ENCODE measurements at regions not wholly inside any gene's neighbourhood (a gene's known extent, or its start where the extent isn't known, plus 50 kb on each side); places are given as distances from the start of the nearest gene placed in this dataset.

- no peak for DNase-seq
- ChIA-PET POLR2A (ENCODE audit: unreplicated experiment) (no interaction called here), CTCF (no interaction called here)
- no peaks in the 10 kb centered on the region for H3K9me2 ChIP-seq (ENCODE audit: insufficient read depth)
- no peaks in the 10 kb centered on the region for H3K9me3 ChIP-seq (ENCODE audit: insufficient read depth, low read depth)
- no peak overlapping the region for H3K4me3 ChIP-seq
- H2AFZ ChIP-seq, result no peak overlapping the region
- H4K20me1 ChIP-seq (ENCODE audit: insufficient read depth), result no peaks in the 10 kb centered on the region
- no peaks in the 10 kb centered on the region for H3K79me2 ChIP-seq (ENCODE audit: low read depth)
- no TSS peak for BruUV-seq (replicated peaks)
- H3K4me1 ChIP-seq (replicated peaks; ENCODE audit: insufficient read depth), result peaks cover 15% of the 10 kb centered on the region
- H3K4me2 ChIP-seq, result no peak overlapping the region
- H3F3A ChIP-seq (ENCODE audit: insufficient read depth, low read depth), result no peaks in the 10 kb centered on the region; the same call in 1 of the 2 replicates
- TF ChIP-seq EZH2 (IDR thresholded peaks at IDR 0.05; ENCODE audit: low read depth), result no peak
- TF ChIP-seq, protein P1, sequence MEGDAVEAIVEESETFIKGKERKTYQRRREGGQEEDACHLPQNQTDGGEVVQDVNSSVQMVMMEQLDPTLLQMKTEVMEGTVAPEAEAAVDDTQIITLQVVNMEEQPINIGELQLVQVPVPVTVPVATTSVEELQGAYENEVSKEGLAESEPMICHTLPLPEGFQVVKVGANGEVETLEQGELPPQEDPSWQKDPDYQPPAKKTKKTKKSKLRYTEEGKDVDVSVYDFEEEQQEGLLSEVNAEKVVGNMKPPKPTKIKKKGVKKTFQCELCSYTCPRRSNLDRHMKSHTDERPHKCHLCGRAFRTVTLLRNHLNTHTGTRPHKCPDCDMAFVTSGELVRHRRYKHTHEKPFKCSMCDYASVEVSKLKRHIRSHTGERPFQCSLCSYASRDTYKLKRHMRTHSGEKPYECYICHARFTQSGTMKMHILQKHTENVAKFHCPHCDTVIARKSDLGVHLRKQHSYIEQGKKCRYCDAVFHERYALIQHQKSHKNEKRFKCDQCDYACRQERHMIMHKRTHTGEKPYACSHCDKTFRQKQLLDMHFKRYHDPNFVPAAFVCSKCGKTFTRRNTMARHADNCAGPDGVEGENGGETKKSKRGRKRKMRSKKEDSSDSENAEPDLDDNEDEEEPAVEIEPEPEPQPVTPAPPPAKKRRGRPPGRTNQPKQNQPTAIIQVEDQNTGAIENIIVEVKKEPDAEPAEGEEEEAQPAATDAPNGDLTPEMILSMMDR (conservative IDR thresholded peaks at IDR 0.05), result no peak
- H3K36me3 ChIP-seq (ENCODE audit: low read depth), result no peaks in the 10 kb centered on the region
- no peaks in the 10 kb centered on the region for H3K27me3 ChIP-seq (ENCODE audit: insufficient read depth, low read depth)
- intact Hi-C loops (cut with micrococcal nuclease; ENCODE audit: unreplicated experiment), result loop anchor here (5.0 kb wide), 1 partner anchor 457 kb away; the partner anchor contains the start of gene HMGCS1
- no peak overlapping the region for H3K27ac ChIP-seq
Observed at GRCh38 chr5:43769571-43770355, 166.8 kb downstream of the NNT start.

Measured in PC-9 (cell line).